Amniotic stem cell (primary cell): ENCODE measurements at regions not wholly inside any gene's neighbourhood (a gene's known extent, or its start where the extent isn't known, plus 50 kb on each side); places are given as distances from the start of the nearest gene placed in this dataset.

Experiments
- DNase-seq: peaks from one replicate; lab custom pipeline; 2025; lab: John Stamatoyannopoulos, UW

- no peak for DNase-seq
Measured at GRCh38 chr18:39991696-39992265, 1963.3 kb upstream of the PIK3C3 start.

GRCh38 chr18:39990540-39990939 lies 1964.5 kb upstream of the PIK3C3 start:
- DNase-seq: no peak

GRCh38 chr18:39976771-39977170 lies 1978.3 kb upstream of the PIK3C3 start:
- DNase-seq: no peak

- no peak for DNase-seq
Measured at GRCh38 chr18:39972521-39972920, 1982.5 kb upstream of the PIK3C3 start.

GRCh38 chr18:39969803-39970494 lies 1985.1 kb upstream of the PIK3C3 start:
- no peak for DNase-seq

GRCh38 chr18:39966275-39966674 lies 1988.8 kb upstream of the PIK3C3 start:
- no peak for DNase-seq

- no peak for DNase-seq
Measured at GRCh38 chr18:39962546-39962945, 1992.5 kb upstream of the PIK3C3 start.

GRCh38 chr18:39960550-39960949 lies 1994.5 kb upstream of the PIK3C3 start:
- no peak for DNase-seq

- no peak for DNase-seq
Measured at GRCh38 chr18:39959839-39960238, 1995.2 kb upstream of the PIK3C3 start.

GRCh38 chr18:39958876-39959275 lies 1996.2 kb upstream of the PIK3C3 start:
- DNase-seq: no peak

- no peak for DNase-seq
Measured at GRCh38 chr18:39952816-39953215, 2002.2 kb upstream of the PIK3C3 start.

- DNase-seq: no peak
Measured at GRCh38 chr18:39951142-39951720, 2003.8 kb upstream of the PIK3C3 start.

GRCh38 chr18:39946623-39947061 lies 2008.4 kb upstream of the PIK3C3 start:
- no peak for DNase-seq

GRCh38 chr18:39945076-39945475 lies 2010.0 kb upstream of the PIK3C3 start:
- no peak for DNase-seq

- no peak for DNase-seq
Measured at GRCh38 chr18:39942702-39943101, 2012.3 kb upstream of the PIK3C3 start.

- DNase-seq: no peak
Measured at GRCh38 chr18:39938676-39939608, 2016.1 kb upstream of the PIK3C3 start.

GRCh38 chr18:39935598-39935997 lies 2019.4 kb upstream of the PIK3C3 start:
- no peak for DNase-seq

- DNase-seq: no peak
Measured at GRCh38 chr18:39918847-39919246, 2036.2 kb upstream of the PIK3C3 start.

- no peak for DNase-seq
Measured at GRCh38 chr18:39913672-39914366, 2041.2 kb upstream of the PIK3C3 start.

- no peak for DNase-seq
Measured at GRCh38 chr18:39911716-39912115, 2043.3 kb upstream of the PIK3C3 start.

GRCh38 chr18:39909706-39910105 lies 2045.3 kb upstream of the PIK3C3 start:
- no peak for DNase-seq

GRCh38 chr18:39886136-39886535 lies 2068.9 kb upstream of the PIK3C3 start:
- DNase-seq: no peak
